HG03442 (cell line): ENCODE measurements at regions not wholly inside any gene's neighbourhood (a gene's known extent, or its start where the extent isn't known, plus 50 kb on each side); places are given as distances from the start of the nearest gene placed in this dataset.

Experiments used
- ATAC-seq: cut with Tn5 transposase; IDR thresholded peaks from one replicate; pipeline ENCODE4 v1.9.1; 2021; ENCODE audit warnings: mild to moderate bottlenecking, moderate library complexity; ENCODE audit not compliant: unreplicated experiment

- ATAC-seq: no peak
These were observed 298.4 kb downstream of the PSAT1 start for GRCh38 chr9:78595200-78595945.

- no peak for ATAC-seq
These were observed 299.4 kb downstream of the PSAT1 start for GRCh38 chr9:78596346-78596745.

GRCh38 chr9:78598120-78598519 is 301.2 kb downstream of the PSAT1 start:
- no peak for ATAC-seq

- no peak for ATAC-seq
These were observed 303.0 kb downstream of the PSAT1 start for GRCh38 chr9:78599926-78600325.

GRCh38 chr9:78601957-78602565 is 305.1 kb downstream of the PSAT1 start:
- ATAC-seq: peak; percentile 75

- no peak for ATAC-seq
These were observed 308.4 kb downstream of the PSAT1 start for GRCh38 chr9:78605041-78606000.

- no peak for ATAC-seq
These were observed 309.1 kb downstream of the PSAT1 start for GRCh38 chr9:78606001-78606379.

GRCh38 chr9:78607853-78608252 is 310.9 kb downstream of the PSAT1 start:
- no peak for ATAC-seq

- no peak for ATAC-seq
These were observed 312.5 kb downstream of the PSAT1 start for GRCh38 chr9:78609450-78609849.

- no peak for ATAC-seq
These were observed 315.2 kb downstream of the PSAT1 start for GRCh38 chr9:78612091-78612490.

GRCh38 chr9:78613006-78613405 is 316.1 kb downstream of the PSAT1 start:
- ATAC-seq: no peak

- ATAC-seq: no peak
These were observed 318.0 kb downstream of the PSAT1 start for GRCh38 chr9:78614892-78615291.

- ATAC-seq: no peak
These were observed 318.4 kb downstream of the PSAT1 start for GRCh38 chr9:78615372-78615771.

GRCh38 chr9:78618735-78619134 is 321.8 kb downstream of the PSAT1 start:
- no peak for ATAC-seq

- ATAC-seq: no peak
These were observed 323.4 kb downstream of the PSAT1 start for GRCh38 chr9:78620303-78620702.

- no peak for ATAC-seq
These were observed 323.8 kb downstream of the PSAT1 start for GRCh38 chr9:78620764-78621163.

GRCh38 chr9:78622126-78622525 is 325.2 kb downstream of the PSAT1 start:
- ATAC-seq: no peak

GRCh38 chr9:78626971-78627370 is 330.0 kb downstream of the PSAT1 start:
- no peak for ATAC-seq

GRCh38 chr9:78630966-78631365 is 334.0 kb downstream of the PSAT1 start:
- no peak for ATAC-seq

- no peak for ATAC-seq
These were observed 343.8 kb downstream of the PSAT1 start for GRCh38 chr9:78640728-78641127.

- no peak for ATAC-seq
These were observed 347.4 kb downstream of the PSAT1 start for GRCh38 chr9:78644359-78644758.

GRCh38 chr9:78654324-78654723 is 357.4 kb downstream of the PSAT1 start:
- no peak for ATAC-seq
